ENCODE measurements at regions not wholly inside any gene's neighbourhood (a gene's known extent, or its start where the extent isn't known, plus 50 kb on each side); places are given as distances from the start of the nearest gene placed in this dataset.

DNA sequence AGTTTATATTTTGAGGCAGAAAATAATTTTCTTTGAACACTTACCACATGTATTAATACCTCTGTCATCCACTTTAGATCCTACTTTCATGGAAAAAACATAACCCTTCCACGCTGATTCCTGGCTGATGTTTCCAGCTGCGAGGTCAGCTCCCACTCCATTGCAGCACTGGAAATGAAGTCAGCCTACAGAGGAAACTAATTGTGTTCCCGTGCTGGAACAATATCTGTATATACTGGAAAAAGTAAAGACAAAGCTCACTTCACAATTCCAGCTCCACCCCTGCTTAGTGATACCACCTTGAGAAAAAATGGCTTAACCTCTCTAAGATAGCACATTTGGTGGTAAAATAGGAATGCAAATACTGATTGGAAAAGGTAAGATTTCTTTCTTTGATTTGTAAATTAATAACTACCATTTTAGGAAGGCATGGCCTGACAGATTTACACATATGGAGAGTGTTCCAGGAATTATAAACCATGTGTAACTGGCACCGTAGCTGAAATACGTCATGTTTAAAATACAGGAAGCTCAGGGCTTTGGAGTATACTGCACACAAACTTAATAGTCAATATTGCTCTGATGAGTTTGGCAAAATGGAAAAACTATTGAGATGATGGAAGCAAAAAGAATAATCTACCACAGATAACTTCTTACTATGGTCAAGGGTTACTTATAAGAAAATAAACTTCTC, 90.0 kb downstream of the TRIB2 start:
- no peaks in the 10 kb centered on the region for H3F3A ChIP-seq (ENCODE audit: insufficient read depth)
- H2AFZ ChIP-seq (ENCODE audit: low read depth, low read length, severe bottlenecking), result no peak overlapping the region
- H3K9ac ChIP-seq (ENCODE audit: low read length), result no peak overlapping the region
- no peak overlapping the region for H3K4me3 ChIP-seq (ENCODE audit: insufficient read depth, low read length, poor library complexity, severe bottlenecking)
- no peaks in the 10 kb centered on the region for H3K9me3 ChIP-seq (ENCODE audit: insufficient read depth, low read length)
- H3K27ac ChIP-seq (ENCODE audit: low read depth, low read length), result no peak overlapping the region
- no peaks in the 10 kb centered on the region for H3K79me2 ChIP-seq (ENCODE audit: insufficient read depth, low read length)
- TF ChIP-seq EZH2phosphoT487 (conservative IDR thresholded peaks at IDR 0.05; ENCODE audit: low read length), result no peak
- TF ChIP-seq, protein P1, sequence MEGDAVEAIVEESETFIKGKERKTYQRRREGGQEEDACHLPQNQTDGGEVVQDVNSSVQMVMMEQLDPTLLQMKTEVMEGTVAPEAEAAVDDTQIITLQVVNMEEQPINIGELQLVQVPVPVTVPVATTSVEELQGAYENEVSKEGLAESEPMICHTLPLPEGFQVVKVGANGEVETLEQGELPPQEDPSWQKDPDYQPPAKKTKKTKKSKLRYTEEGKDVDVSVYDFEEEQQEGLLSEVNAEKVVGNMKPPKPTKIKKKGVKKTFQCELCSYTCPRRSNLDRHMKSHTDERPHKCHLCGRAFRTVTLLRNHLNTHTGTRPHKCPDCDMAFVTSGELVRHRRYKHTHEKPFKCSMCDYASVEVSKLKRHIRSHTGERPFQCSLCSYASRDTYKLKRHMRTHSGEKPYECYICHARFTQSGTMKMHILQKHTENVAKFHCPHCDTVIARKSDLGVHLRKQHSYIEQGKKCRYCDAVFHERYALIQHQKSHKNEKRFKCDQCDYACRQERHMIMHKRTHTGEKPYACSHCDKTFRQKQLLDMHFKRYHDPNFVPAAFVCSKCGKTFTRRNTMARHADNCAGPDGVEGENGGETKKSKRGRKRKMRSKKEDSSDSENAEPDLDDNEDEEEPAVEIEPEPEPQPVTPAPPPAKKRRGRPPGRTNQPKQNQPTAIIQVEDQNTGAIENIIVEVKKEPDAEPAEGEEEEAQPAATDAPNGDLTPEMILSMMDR (IDR thresholded peaks at IDR 0.05; ENCODE audit: insufficient read depth, low read length, poor library complexity, severe bottlenecking), result no peak
- H3K9me2 ChIP-seq (replicated peaks; ENCODE audit: insufficient read depth, low read length), result no peaks in the 10 kb centered on the region
- no peak overlapping the region for H3K4me2 ChIP-seq (ENCODE audit: low read depth, low read length, poor library complexity, severe bottlenecking)
- no peaks in the 10 kb centered on the region for H3K36me3 ChIP-seq (ENCODE audit: low read length)
- no peaks in the 10 kb centered on the region for H3K27me3 ChIP-seq (ENCODE audit: low read length)
- H4K20me1 ChIP-seq (ENCODE audit: low read depth, low read length), result no peaks in the 10 kb centered on the region

DNA sequence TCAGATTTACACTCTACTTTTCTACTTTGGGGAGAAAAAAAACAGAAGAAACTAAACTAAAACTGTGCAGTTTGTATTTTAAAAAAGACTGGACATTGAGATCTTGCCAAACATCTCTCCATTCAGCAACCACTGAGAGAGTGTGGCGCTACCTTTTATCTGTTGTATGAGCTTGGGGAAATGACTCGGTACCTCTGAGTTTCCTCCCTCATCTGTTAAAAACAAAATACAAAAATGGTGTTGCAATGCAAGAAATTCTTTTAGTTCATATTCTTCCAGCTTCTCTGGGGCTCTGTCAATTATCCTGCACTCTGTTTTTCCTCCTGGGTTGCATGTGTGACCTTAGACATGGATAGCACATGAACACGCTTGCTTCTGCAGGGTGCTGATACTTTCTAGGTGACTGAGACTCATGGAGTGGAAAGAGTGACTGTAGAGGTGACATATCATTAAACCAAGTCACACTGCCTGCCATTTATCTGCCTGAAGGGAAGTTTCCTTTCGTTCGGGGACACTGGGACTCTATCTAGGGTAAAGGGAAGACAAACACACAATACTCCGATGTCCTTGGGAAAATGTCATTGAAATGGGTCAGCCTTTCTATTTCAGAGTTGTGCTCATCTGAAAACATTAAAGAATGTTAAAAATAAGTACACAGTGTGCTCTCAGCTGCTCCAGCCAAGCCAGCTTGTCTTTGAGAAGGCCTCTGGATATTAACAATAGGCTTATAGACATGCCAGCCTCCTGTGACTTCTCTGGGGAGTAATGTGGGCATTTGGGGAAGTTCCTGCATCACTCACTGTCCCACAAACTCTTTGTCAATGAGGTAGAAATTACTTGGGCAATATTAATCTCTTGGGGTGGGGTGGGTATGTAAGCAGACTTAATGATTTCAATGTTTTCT, 91.4 kb downstream of the TRIB2 start:
- no peaks in the 10 kb centered on the region for H4K20me1 ChIP-seq (ENCODE audit: low read depth, low read length)
- H3K36me3 ChIP-seq (ENCODE audit: low read length), result no peaks in the 10 kb centered on the region
- H3K27me3 ChIP-seq (ENCODE audit: low read length), result no peaks in the 10 kb centered on the region
- TF ChIP-seq EZH2phosphoT487 (conservative IDR thresholded peaks at IDR 0.05; ENCODE audit: low read length), result no peak
- TF ChIP-seq, protein P1 (IDR thresholded peaks at IDR 0.05; ENCODE audit: insufficient read depth, low read length, poor library complexity, severe bottlenecking), result no peak
- no peak overlapping the region for H3K4me3 ChIP-seq (ENCODE audit: insufficient read depth, low read length, poor library complexity, severe bottlenecking)
- no peak overlapping the region for H3K27ac ChIP-seq (ENCODE audit: low read depth, low read length)
- no peaks in the 10 kb centered on the region for H3K9me3 ChIP-seq (ENCODE audit: insufficient read depth, low read length)
- H3K9me2 ChIP-seq (replicated peaks; ENCODE audit: insufficient read depth, low read length), result no peaks in the 10 kb centered on the region
- no peaks in the 10 kb centered on the region for H3F3A ChIP-seq (ENCODE audit: insufficient read depth)
- no peak overlapping the region for H3K9ac ChIP-seq (ENCODE audit: low read length)
- H3K79me2 ChIP-seq (ENCODE audit: insufficient read depth, low read length), result no peaks in the 10 kb centered on the region
- no peak overlapping the region for H2AFZ ChIP-seq (ENCODE audit: low read depth, low read length, severe bottlenecking)
- H3K4me2 ChIP-seq (ENCODE audit: low read depth, low read length, poor library complexity, severe bottlenecking), result no peak overlapping the region

DNA sequence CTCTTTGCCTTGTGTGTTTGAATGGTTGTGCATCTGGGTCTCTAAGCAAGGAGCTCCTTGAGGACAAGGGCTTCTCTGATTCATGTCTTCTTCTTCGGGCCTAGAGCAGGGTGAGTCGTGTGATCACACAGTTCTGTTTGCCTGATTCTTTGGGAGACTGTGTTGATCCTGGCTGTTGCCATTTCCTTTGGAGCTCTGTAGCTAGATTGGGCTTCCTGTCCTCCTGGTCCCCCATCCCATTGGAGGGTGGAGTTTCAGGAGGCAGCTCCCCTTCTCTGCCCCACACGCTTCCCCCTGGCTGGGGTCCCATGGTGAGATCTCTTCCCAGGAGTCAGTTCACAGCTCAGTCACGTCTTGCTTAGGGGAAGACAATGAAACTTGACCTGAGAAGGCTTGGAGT, 92.8 kb downstream of the TRIB2 start:
- no peaks in the 10 kb centered on the region for H3K79me2 ChIP-seq (ENCODE audit: insufficient read depth, low read length)

More for the DNA sequence above, 92.8 kb downstream of the TRIB2 start:
- H3K4me3 ChIP-seq (ENCODE audit: insufficient read depth, low read length, poor library complexity, severe bottlenecking), result no peak overlapping the region
- H3K9ac ChIP-seq (ENCODE audit: low read length), result no peak overlapping the region
- H3K4me2 ChIP-seq (ENCODE audit: low read depth, low read length, poor library complexity, severe bottlenecking), result no peak overlapping the region
- H3K9me3 ChIP-seq (ENCODE audit: insufficient read depth, low read length), result no peaks in the 10 kb centered on the region
- H3K36me3 ChIP-seq (ENCODE audit: low read length), result no peaks in the 10 kb centered on the region
- no peak for TF ChIP-seq EZH2phosphoT487 (conservative IDR thresholded peaks at IDR 0.05; ENCODE audit: low read length)
- TF ChIP-seq, protein P1 (IDR thresholded peaks at IDR 0.05; ENCODE audit: insufficient read depth, low read length, poor library complexity, severe bottlenecking), result no peak
- H3F3A ChIP-seq (ENCODE audit: insufficient read depth), result no peaks in the 10 kb centered on the region
- no peak overlapping the region for H2AFZ ChIP-seq (ENCODE audit: low read depth, low read length, severe bottlenecking)
- H3K9me2 ChIP-seq (replicated peaks; ENCODE audit: insufficient read depth, low read length), result no peaks in the 10 kb centered on the region
- H3K27me3 ChIP-seq (ENCODE audit: low read length), result no peaks in the 10 kb centered on the region
- no peaks in the 10 kb centered on the region for H4K20me1 ChIP-seq (ENCODE audit: low read depth, low read length)
- no peak overlapping the region for H3K27ac ChIP-seq (ENCODE audit: low read depth, low read length)
